LNCaP clone FGC (cell line): ENCODE measurements at regions not wholly inside any gene's neighbourhood (a gene's known extent, or its start where the extent isn't known, plus 50 kb on each side); places are given as distances from the start of the nearest gene placed in this dataset.

Experiments used
- DNase-seq: peaks from one replicate; pipeline ENCODE4 v3.0.0-alpha.2; 2011; ENCODE audit warnings: low read depth
- H3K4me3 ChIP-seq: 2 replicates; pipeline ENCODE4 v1.5.1; 2011; ENCODE audit warnings: mild to moderate bottlenecking, low read depth, low read length, control low read depth
- TF ChIP-seq, protein P1 (sequence below): IDR thresholded peaks from 2 replicates; pipeline ENCODE4 v1.5.1; 2012; ENCODE audit warnings: mild to moderate bottlenecking; ENCODE audit not compliant: control insufficient read depth, insufficient read depth; ENCODE audit errors: extremely low read depth

DNA sequence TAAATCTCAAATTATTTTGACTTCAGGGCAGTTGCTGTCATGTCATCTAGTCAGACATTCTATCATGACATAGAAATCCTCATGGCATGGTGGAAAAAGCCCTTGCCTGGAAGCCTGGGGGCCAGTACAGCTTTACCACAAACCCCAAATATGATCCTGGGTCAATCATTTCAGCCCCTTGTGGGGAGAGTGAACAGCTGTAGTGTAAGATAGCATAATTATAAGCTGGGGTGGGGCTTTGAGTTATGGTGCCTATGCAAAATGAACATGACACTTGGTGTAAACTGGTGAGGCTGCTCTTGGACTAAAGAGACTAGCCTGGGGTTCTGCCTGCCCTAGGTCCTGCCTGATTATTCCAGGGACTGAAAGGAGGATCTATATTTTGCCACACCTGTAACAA is 207.7 kb upstream of the DDHD1 start:
- no peak overlapping the region for H3K4me3 ChIP-seq
- no peak for DNase-seq
- TF ChIP-seq, protein P1, sequence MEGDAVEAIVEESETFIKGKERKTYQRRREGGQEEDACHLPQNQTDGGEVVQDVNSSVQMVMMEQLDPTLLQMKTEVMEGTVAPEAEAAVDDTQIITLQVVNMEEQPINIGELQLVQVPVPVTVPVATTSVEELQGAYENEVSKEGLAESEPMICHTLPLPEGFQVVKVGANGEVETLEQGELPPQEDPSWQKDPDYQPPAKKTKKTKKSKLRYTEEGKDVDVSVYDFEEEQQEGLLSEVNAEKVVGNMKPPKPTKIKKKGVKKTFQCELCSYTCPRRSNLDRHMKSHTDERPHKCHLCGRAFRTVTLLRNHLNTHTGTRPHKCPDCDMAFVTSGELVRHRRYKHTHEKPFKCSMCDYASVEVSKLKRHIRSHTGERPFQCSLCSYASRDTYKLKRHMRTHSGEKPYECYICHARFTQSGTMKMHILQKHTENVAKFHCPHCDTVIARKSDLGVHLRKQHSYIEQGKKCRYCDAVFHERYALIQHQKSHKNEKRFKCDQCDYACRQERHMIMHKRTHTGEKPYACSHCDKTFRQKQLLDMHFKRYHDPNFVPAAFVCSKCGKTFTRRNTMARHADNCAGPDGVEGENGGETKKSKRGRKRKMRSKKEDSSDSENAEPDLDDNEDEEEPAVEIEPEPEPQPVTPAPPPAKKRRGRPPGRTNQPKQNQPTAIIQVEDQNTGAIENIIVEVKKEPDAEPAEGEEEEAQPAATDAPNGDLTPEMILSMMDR = no peak

DNA sequence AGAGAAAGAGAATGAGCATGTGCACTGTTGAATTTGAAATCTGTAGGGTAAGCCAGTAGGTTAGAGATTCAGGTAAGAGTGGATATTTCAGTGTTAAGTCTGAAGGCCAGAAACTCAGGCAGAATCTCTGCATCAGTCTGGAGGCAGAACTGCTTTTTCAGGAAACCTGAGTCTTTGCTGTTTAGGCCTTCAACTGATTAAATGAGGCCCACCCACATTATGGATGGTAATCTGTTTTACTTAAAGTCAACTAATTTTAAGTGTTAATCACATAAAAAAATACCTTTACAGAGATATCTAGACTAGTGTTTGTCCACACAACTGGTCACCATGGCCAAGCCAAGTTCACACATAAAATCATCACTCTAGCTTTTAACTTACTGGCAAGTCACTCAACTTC is 205.0 kb upstream of the DDHD1 start:
- TF ChIP-seq, protein P1 = no peak
- no peak overlapping the region for H3K4me3 ChIP-seq
- no peak for DNase-seq

DNA sequence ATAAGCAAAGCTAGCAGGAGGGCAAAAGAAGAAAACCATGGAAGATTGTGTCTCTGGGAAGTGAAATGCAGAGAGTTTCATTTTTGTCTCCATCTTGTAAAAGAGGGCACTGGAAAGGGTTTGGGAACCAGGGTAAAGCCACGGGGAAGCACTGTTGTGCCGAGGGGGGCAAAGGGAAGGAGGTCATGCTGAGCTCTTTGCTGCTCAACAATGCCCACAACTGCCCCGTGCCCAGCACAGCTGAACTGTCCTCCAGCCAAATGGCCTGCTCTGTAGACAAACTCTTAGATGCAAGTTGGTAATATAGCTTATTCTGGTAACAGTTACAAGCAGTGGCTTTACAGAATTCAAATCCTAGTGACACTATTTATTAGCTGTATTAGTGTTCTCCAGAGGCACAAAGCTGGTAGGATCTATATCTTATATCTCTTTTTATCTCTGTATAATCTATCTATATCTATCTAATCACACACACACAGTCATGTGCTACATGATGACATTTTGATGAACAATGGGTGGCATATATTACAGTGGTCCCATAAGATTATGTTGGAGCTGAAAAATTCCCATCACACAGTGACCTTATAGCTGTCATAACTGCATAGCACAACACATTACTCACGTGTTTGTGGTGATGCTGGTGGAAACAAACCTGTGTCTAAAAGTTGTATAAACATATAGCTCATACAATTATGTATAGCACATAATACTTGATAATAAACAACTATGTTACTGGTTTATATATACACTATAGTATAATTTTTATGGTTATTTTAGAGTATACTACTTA is 203.4 kb upstream of the DDHD1 start:
- no peak overlapping the region for H3K4me3 ChIP-seq
- TF ChIP-seq, protein P1 = no peak
- DNase-seq = no peak

DNA sequence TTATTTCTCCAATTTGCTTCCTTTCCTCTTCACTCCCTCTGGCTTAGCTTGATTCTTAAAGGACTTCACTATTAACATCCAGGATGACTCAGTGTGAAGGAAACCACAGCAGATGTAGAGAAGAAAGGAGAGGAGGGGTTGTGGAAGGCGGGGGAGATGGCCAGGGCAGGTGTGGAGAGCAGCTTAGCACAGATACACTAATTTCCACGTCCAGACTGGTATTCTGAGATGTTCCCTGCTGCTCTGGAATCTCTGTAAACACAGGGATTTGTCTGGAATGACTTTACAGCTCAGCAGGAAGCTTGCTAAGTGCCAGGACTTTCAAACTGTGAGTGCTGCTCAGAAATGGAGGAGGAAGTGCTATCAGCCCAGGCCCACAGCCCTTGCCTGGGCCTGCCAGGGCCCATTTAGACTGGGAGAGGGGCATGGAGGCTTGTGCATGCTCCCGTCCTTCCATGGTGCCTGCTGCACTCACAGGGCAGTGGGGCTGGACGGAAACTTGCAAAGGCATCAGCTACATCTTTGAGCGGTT is 202.5 kb upstream of the DDHD1 start:
- no peak overlapping the region for H3K4me3 ChIP-seq
- peak; percentile 34 for DNase-seq
- TF ChIP-seq, protein P1 = no peak

DNA sequence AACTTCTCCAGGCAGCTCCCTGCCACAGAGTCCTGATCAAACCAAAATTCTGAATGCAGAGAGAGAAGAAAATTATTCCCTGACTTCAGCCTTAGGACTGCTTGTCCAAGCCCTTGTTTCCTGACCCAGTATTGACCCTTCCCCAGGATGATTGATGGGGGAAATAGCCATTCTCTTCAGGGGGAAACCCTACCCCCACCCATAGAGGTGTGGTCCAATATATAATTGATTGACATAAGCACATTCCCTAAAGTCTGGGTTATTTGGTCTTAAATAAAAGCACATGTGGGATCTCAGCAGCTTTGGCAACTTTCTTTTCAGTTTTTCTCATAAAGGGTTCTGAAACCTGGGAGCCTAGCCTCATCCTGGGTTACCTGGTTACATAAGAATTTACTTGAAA is 201.2 kb upstream of the DDHD1 start:
- no peak for DNase-seq
- no peak overlapping the region for H3K4me3 ChIP-seq
- TF ChIP-seq, protein P1 = no peak

DNA sequence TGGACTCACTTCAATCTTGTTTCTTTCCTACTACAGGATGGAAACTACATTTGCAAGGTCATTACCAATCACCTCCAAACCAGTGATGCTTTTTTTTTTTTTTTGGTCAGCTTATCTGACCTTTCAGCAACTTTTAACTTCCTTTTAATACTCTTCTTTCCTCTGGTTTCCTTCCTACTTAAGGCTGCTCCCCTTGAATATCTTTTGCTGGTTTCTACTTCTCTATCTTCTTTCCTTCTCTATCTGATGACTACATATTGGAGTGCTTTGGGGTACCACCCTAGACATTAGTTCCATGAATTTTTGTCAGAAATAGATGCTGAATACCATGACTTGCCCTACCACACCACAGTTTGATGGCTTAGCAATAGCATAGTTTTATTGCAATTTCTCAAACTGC is 197.7 kb upstream of the DDHD1 start:
- TF ChIP-seq, protein P1 = no peak
- H3K4me3 ChIP-seq = no peak overlapping the region
- DNase-seq = no peak

DNA sequence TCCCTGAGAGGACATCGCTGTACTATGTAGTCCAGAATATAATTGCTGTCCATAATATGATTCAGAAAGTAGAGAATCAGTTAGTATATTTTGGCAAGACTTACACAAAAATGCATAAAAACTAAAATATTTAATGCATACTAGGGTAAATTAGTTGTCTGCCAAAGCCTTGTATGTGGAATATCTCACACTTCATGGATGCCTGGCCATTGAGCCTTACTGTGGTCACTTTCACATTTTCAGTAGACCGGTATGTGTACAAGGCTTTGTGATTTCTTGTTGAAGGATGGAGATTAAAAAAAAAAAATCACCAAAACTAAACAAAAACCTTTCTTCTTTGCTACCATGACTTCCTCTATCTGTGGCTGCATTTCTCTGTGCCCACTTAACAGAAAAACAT is 197.3 kb upstream of the DDHD1 start:
- TF ChIP-seq, protein P1 = no peak
- no peak for DNase-seq
- no peak overlapping the region for H3K4me3 ChIP-seq
